GM12892 (cell line): ENCODE measurements at regions not wholly inside any gene's neighbourhood (a gene's known extent, or its start where the extent isn't known, plus 50 kb on each side); places are given as distances from the start of the nearest gene placed in this dataset.

Experiments used
- POLR2A ChIP-seq: IDR thresholded peaks from 2 replicates; pipeline ENCODE4 v1.6.1; 2011; ENCODE audit warnings: low read depth, low read length, control low read depth
- POLR2AphosphoS5 ChIP-seq: IDR thresholded peaks from 2 replicates; pipeline ENCODE4 v1.6.1; 2011; ENCODE audit warnings: low read depth, low read length, control low read depth
- TAF1 ChIP-seq: IDR thresholded peaks from 2 replicates; pipeline ENCODE4 v1.6.1; 2011; ENCODE audit warnings: low read depth, mild to moderate bottlenecking, control low read depth, low read length, borderline replicate concordance

DNA sequence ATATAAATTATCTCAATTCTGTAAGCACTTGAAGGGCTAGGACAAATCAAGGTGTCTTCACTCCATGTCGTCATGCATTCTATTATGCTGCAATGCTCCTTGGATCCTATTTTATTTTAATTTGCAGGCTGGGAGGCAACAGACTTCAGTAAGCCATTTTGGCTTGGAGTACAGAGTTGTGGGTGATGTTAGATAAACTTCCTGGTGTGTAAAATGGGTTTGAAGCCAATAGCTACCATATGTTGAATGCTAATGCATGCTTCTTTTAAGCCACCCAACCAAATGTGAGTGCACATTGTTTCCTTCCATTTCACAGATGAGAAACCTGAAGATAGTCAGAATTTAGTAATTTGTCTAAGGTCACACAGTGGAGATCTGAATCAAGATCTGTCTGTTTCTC, 482.8 kb downstream of the DISC1 start:
- TF ChIP-seq POLR2AphosphoS5 (no peak), POLR2A (no peak), TAF1 (no peak)
